Activated naive CD8-positive, alpha-beta T cell treated with anti-CD3 and anti-CD28 coated beads, Interleukin-2, amount 50 U/mL, for 24 hours (primary cell): ENCODE measurements at regions not wholly inside any gene's neighbourhood (a gene's known extent, or its start where the extent isn't known, plus 50 kb on each side); places are given as distances from the start of the nearest gene placed in this dataset.

Experiments used
- ATAC-seq: fragments of 150-1000 bp; cut with Tn5 transposase; one replicate; pipeline ENCODE4 v1.10.0; 2021
- DNase-seq: peaks from one replicate; pipeline ENCODE4 v3.0.0; 2021
- H3K27ac Mint-ChIP-seq: one replicate; pipeline ENCODE4 v1.8.0; 2021; ENCODE audit warnings: mild to moderate bottlenecking, mixed read lengths
- H3K27me3 Mint-ChIP-seq: one replicate; pipeline ENCODE4 v1.8.0; 2021; ENCODE audit warnings: mixed read lengths
- H3K36me3 Mint-ChIP-seq: one replicate; pipeline ENCODE4 v1.8.0; 2021; ENCODE audit warnings: low read depth, mixed read lengths
- H3K4me1 Mint-ChIP-seq: one replicate; pipeline ENCODE4 v1.8.0; 2021; ENCODE audit warnings: mixed read lengths
- H3K4me3 Mint-ChIP-seq: one replicate; pipeline ENCODE4 v1.8.0; 2021; ENCODE audit warnings: mild to moderate bottlenecking, moderate library complexity, mixed read lengths
- H3K9me3 Mint-ChIP-seq: one replicate; pipeline ENCODE4 v1.8.0; 2021; ENCODE audit warnings: mixed read lengths

DNA sequence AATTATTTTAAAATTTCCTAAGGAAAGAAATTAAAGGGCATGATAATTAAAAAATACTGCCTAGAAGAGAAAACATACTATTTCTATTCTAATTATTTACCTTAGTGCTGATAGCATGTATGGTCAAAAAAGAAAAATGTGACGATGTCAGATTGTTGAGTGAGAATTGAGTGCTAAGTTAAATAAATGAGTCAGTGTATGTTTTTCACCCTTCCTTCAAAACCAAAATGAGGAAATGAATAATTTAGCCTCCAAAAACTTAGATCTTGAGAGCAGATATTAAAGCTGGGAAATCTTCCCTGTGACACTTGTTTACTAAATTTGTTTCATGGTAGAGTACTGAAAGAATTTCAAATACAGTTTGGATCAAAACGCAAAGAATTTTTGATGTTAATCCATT is 58.6 kb upstream of the NYAP2 start:
- no peaks in the 10 kb centered on the region for H3K4me1 Mint-ChIP-seq
- no peak for ATAC-seq
- no peaks in the 10 kb centered on the region for H3K9me3 Mint-ChIP-seq

DNA sequence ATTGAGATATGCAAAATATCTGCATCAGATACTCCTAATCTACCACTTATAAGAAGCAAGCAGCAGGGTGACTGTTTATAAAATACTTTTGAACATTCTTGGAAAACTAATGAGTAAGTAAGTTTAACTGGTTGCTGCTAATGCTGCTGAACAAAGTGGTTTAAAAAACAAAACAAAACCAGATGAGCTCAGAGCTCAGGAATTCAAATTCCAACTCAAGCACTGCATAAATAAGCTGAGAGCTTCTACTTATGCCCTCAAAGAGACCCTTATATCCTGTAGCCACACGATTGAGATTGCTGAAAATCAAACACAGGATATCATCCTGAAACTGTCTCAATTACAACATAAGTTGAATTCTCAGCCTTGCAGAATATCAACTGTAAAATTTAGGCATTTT is 62.3 kb upstream of the NYAP2 start:
- Mint-ChIP-seq H3K27me3 (peaks cover 7% of the 10 kb centered on the region), H3K4me3 (no peak overlapping the region), H3K36me3 (no peaks in the 10 kb centered on the region), H3K4me1 (no peaks in the 10 kb centered on the region), H3K27ac (no peak overlapping the region), H3K9me3 (no peaks in the 10 kb centered on the region)
- no peak for ATAC-seq
- no peak for DNase-seq

More for the DNA sequence above, 58.6 kb upstream of the NYAP2 start:
- peaks cover 7% of the 10 kb centered on the region for H3K27me3 Mint-ChIP-seq
- no peaks in the 10 kb centered on the region for H3K36me3 Mint-ChIP-seq
- no peak overlapping the region for H3K4me3 Mint-ChIP-seq
- DNase-seq: no peak
- H3K27ac Mint-ChIP-seq: no peak overlapping the region

- DNase-seq: no peak
- Mint-ChIP-seq H3K36me3 (no peaks in the 10 kb centered on the region), H3K27me3 (peaks cover 7% of the 10 kb centered on the region), H3K9me3 (no peaks in the 10 kb centered on the region), H3K4me3 (no peak overlapping the region), H3K4me1 (no peaks in the 10 kb centered on the region), H3K27ac (no peak overlapping the region)
- no peak for ATAC-seq
Measured at GRCh38 chr2:225334514-225334913, 65.0 kb upstream of the NYAP2 start.

- DNase-seq (no peak), ATAC-seq (no peak)
- Mint-ChIP-seq H3K4me3 (no peak overlapping the region), H3K9me3 (no peaks in the 10 kb centered on the region), H3K27ac (no peak overlapping the region), H3K36me3 (no peaks in the 10 kb centered on the region), H3K27me3 (peaks cover 4% of the 10 kb centered on the region), H3K4me1 (no peaks in the 10 kb centered on the region)
Measured at GRCh38 chr2:225328192-225328591, 71.3 kb upstream of the NYAP2 start.

- no peaks in the 10 kb centered on the region for H3K9me3 Mint-ChIP-seq
- ATAC-seq (no peak), DNase-seq (no peak)
- no peaks in the 10 kb centered on the region for H3K36me3 Mint-ChIP-seq
- H3K4me1 Mint-ChIP-seq: no peaks in the 10 kb centered on the region
- H3K4me3 Mint-ChIP-seq: no peak overlapping the region
- no peak overlapping the region for H3K27ac Mint-ChIP-seq
- peaks cover 4% of the 10 kb centered on the region for H3K27me3 Mint-ChIP-seq
Measured at GRCh38 chr2:225326969-225327368, 72.5 kb upstream of the NYAP2 start.

GRCh38 chr2:225319872-225320271 is 79.6 kb upstream of the NYAP2 start:
- Mint-ChIP-seq H3K4me3 (no peak overlapping the region), H3K9me3 (peaks cover 9% of the 10 kb centered on the region), H3K4me1 (no peaks in the 10 kb centered on the region), H3K36me3 (no peaks in the 10 kb centered on the region), H3K27me3 (peaks cover 1% of the 10 kb centered on the region), H3K27ac (no peak overlapping the region)
- DNase-seq (no peak), ATAC-seq (no peak)

- Mint-ChIP-seq H3K9me3 (peaks cover 9% of the 10 kb centered on the region), H3K27me3 (peaks cover 1% of the 10 kb centered on the region)
Measured at GRCh38 chr2:225318440-225318839, 81.1 kb upstream of the NYAP2 start.

DNA sequence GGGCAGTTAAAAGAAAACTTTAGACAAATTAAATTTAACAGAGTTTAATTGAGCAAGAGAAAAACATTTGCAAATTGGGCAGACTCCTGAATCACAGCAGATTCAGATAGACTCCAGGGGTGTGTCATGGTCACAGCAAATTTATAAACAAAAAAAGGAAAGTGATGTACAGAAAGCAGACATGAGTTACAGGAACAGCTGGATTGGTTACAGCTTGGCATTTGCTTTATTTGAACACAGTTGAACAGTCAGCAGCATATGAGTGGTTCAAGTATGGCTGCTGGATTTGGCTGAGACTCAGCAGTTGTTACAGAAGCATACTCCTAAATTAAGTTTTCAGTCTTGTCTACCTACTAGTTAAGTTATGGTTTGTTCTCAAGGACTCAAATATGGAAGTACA is 82.3 kb upstream of the NYAP2 start:
- Mint-ChIP-seq H3K36me3 (no peaks in the 10 kb centered on the region), H3K4me1 (no peaks in the 10 kb centered on the region), H3K4me3 (no peak overlapping the region), H3K27ac (no peak overlapping the region), H3K27me3 (peaks cover 1% of the 10 kb centered on the region), H3K9me3 (peaks cover 9% of the 10 kb centered on the region)
- ATAC-seq (no peak), DNase-seq (no peak)

More at GRCh38 chr2:225318440-225318839, 81.1 kb upstream of the NYAP2 start:
- Mint-ChIP-seq H3K4me1 (no peaks in the 10 kb centered on the region), H3K36me3 (no peaks in the 10 kb centered on the region), H3K27ac (no peak overlapping the region), H3K4me3 (no peak overlapping the region)
- DNase-seq: no peak
- ATAC-seq: no peak

GRCh38 chr2:225310745-225311144 is 88.8 kb upstream of the NYAP2 start:
- no peak overlapping the region for H3K27ac Mint-ChIP-seq
- DNase-seq: no peak
- H3K36me3 Mint-ChIP-seq: no peaks in the 10 kb centered on the region
- H3K4me1 Mint-ChIP-seq: no peaks in the 10 kb centered on the region
- no peaks in the 10 kb centered on the region for H3K27me3 Mint-ChIP-seq
- ATAC-seq: no peak
- H3K9me3 Mint-ChIP-seq: no peaks in the 10 kb centered on the region
- no peak overlapping the region for H3K4me3 Mint-ChIP-seq

DNA sequence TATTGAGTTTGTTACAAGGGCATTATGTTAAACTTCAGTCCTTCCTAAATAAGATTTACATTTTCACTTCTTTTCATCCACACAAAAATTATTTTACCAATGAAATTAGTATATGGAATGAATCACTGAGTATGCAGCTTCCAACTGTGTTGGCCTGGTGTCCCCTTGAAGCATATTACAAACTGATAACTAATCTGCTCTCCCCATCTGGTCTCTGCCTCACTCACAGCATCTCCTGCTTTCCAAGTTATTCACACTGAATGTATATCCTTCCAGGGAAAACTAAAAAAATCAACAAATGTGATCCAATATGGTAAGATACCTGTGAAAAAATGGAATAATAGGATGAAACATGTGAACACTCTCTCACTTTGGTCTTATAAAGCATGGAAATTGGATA is 90.0 kb upstream of the NYAP2 start:
- no peak overlapping the region for H3K27ac Mint-ChIP-seq
- no peaks in the 10 kb centered on the region for H3K36me3 Mint-ChIP-seq
- no peaks in the 10 kb centered on the region for H3K27me3 Mint-ChIP-seq
- H3K9me3 Mint-ChIP-seq: no peaks in the 10 kb centered on the region
- no peak overlapping the region for H3K4me3 Mint-ChIP-seq
- DNase-seq (no peak), ATAC-seq (no peak)
- H3K4me1 Mint-ChIP-seq: no peaks in the 10 kb centered on the region

GRCh38 chr2:225296951-225297350 is 102.6 kb upstream of the NYAP2 start:
- Mint-ChIP-seq H3K4me3 (no peak overlapping the region), H3K36me3 (no peaks in the 10 kb centered on the region), H3K9me3 (peaks cover 7% of the 10 kb centered on the region), H3K27ac (no peak overlapping the region), H3K4me1 (no peaks in the 10 kb centered on the region), H3K27me3 (peaks cover 2% of the 10 kb centered on the region)
- DNase-seq: no peak
- ATAC-seq: no peak

- Mint-ChIP-seq H3K9me3 (peaks cover 5% of the 10 kb centered on the region), H3K27ac (no peak overlapping the region), H3K4me1 (no peaks in the 10 kb centered on the region), H3K27me3 (peaks cover 2% of the 10 kb centered on the region), H3K4me3 (no peak overlapping the region), H3K36me3 (no peaks in the 10 kb centered on the region)
- DNase-seq (no peak), ATAC-seq (no peak)
Measured at GRCh38 chr2:225295102-225295501, 104.4 kb upstream of the NYAP2 start.

DNA sequence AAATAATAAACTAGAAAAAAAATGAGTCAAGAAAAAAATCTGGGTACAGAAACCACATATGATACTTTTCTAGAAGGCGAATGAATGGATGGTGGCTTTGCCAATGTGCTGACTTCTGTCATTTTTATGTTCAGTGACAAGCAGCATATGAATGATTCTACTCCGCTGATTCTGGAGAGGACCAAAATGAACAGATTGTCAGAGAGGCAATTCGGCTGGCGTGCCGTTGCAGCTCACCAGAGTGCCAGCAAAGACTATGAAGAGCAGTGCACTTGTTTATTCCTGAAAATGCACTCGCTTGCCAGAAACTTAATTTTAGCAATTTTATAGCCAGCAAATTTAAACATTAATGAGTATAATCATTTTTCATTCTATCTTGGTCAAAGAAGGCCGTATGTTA is 105.9 kb upstream of the NYAP2 start:
- Mint-ChIP-seq H3K27me3 (peaks cover under 1% of the 10 kb centered on the region), H3K27ac (no peak overlapping the region), H3K9me3 (peaks cover 5% of the 10 kb centered on the region), H3K4me1 (no peaks in the 10 kb centered on the region), H3K4me3 (no peak overlapping the region), H3K36me3 (no peaks in the 10 kb centered on the region)
- ATAC-seq: no peak
- no peak for DNase-seq

DNA sequence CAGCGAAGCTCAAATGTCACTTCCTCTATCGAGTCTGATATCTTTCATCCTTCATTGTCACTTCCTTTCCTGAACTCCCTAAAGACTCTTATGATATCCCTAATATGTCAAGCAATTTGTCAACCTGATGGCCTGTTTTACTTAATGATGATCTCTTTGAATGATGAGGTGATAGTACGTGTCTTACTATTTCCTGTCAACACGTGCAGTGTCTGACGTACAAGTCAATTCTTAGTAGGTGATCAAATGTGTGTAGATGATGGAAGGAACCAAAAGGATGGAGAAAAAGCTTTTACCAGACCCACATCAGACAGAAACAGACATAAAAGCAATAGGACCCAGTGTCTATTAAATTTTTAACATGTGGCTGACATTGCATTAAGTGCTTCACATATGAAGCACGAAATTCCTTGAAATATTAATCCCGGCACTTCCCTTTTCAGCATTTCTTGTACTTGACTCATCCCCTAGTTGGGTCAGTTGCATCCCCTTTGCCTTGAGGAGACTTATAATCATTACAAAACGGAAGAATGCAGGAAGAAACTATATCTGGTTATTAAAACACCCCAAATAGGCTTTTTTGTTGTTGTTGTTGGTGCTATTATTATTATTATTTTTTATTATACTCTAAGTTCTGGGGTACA is 108.6 kb upstream of the NYAP2 start:
- ATAC-seq: no peak
- Mint-ChIP-seq H3K27me3 (no peaks in the 10 kb centered on the region), H3K36me3 (no peaks in the 10 kb centered on the region), H3K4me1 (no peaks in the 10 kb centered on the region), H3K9me3 (peaks cover 5% of the 10 kb centered on the region), H3K4me3 (no peak overlapping the region), H3K27ac (no peak overlapping the region)
- no peak for DNase-seq

DNA sequence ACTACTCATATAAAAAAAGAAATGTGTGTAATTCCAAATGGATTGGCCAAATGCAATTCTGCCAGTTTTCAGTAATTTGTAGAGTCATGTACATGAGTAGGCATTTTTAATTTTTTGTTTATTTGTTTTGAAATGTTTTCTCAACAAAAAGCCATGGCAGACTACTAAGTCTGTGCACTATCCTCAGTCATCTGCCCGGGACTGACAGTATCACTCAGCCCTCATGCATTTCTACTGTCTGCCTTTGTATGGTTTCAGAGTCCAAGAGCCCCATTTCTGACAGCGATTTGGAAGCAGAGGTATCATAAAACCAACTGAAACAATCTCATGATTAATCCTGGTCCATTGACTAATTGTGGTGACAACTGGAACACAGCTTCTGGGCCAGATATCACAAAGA is 109.9 kb upstream of the NYAP2 start:
- Mint-ChIP-seq H3K36me3 (no peaks in the 10 kb centered on the region), H3K27me3 (no peaks in the 10 kb centered on the region), H3K4me3 (no peak overlapping the region), H3K27ac (no peak overlapping the region), H3K4me1 (no peaks in the 10 kb centered on the region), H3K9me3 (peaks cover 5% of the 10 kb centered on the region)
- DNase-seq (no peak), ATAC-seq (no peak)

DNA sequence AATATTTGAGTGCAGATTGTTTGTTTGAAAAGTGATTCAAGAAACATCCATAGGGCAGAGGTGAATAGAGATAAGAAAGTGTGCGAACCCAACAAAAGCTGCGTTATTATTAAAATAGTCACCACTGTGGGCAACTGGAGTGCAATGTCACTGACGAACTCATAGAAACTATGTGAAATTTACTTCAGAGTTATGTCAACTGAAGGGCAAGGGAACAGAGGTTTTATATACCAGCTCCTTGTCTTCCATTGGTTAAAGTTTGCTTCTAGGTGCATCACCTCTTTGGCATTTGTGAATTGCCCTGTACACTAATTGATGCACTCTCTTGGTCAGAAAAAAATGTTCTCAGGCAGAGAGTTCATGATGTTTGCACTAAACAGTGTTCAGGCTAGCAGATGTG is 110.5 kb upstream of the NYAP2 start:
- Mint-ChIP-seq H3K4me3 (no peak overlapping the region), H3K27ac (no peak overlapping the region), H3K9me3 (peaks cover 5% of the 10 kb centered on the region), H3K27me3 (no peaks in the 10 kb centered on the region), H3K4me1 (no peaks in the 10 kb centered on the region), H3K36me3 (no peaks in the 10 kb centered on the region)
- DNase-seq (no peak), ATAC-seq (no peak)
